Brain pericyte (primary cell): ENCODE measurements at regions not wholly inside any gene's neighbourhood (a gene's known extent, or its start where the extent isn't known, plus 50 kb on each side); places are given as distances from the start of the nearest gene placed in this dataset.
"Not testable (repeated sequence)": the region's sequence is repeated elsewhere in the genome, so short reads cannot be mapped to it uniquely, and the experiment has no call there.

ENCODE experiments used
- DNase-seq: peaks from one replicate; pipeline ENCODE4 v3.0.0-alpha.2; 2012; ENCODE audit warnings: low read depth, low spot score

DNA sequence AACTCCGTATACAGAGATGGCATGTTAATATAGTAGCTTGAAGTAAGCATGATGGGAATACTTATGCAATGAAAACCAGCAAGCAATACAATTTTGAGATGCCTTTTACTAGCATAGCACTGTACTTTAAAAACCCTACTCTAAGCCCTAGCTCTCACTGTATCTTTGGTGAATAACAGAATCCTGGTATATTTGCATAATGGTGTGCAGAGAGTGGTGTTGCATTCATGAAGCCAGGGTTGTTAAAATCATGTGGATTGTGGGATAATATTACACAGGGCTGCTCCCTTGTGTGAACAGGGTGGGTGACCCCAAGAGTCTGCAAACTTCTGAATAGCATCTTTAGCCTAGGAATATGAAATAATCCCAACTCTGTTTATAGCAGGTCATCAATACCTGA is 105.2 kb upstream of the BMP2 start:
- no peak for DNase-seq

GRCh38 chr20:6660441-6660840 is 107.0 kb upstream of the BMP2 start:
- DNase-seq: no peak

- not testable (repeated sequence) for DNase-seq
Measured at GRCh38 chr20:6658909-6659308, 108.6 kb upstream of the BMP2 start.

GRCh38 chr20:6657904-6658303 is 109.6 kb upstream of the BMP2 start:
- DNase-seq: no peak

- DNase-seq: no peak
Measured at GRCh38 chr20:6657111-6657510, 110.4 kb upstream of the BMP2 start.

GRCh38 chr20:6654513-6655252 is 112.8 kb upstream of the BMP2 start:
- DNase-seq: no peak

DNA sequence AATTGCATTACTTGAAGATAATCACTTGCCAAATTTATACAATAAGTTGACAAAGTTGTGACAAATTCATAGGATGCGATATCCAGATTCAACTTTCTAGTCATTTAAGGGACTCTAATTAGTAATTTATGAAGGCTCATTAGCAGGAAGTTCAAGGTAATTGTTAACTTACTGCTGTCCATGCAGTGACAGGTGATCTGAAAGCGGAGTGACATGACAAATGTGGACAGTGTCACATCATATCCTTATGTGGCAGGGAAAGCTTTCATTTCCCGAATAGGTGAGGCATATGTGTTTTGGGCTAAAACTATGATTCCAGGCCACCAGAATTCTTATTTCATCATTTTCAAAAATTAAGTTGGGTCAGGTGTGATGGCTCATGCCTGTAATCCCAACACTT is 115.9 kb upstream of the BMP2 start:
- DNase-seq: no peak

GRCh38 chr20:6651016-6651415 is 116.5 kb upstream of the BMP2 start:
- DNase-seq: no peak

- no peak for DNase-seq
Measured at GRCh38 chr20:6646021-6646636, 121.4 kb upstream of the BMP2 start.

DNA sequence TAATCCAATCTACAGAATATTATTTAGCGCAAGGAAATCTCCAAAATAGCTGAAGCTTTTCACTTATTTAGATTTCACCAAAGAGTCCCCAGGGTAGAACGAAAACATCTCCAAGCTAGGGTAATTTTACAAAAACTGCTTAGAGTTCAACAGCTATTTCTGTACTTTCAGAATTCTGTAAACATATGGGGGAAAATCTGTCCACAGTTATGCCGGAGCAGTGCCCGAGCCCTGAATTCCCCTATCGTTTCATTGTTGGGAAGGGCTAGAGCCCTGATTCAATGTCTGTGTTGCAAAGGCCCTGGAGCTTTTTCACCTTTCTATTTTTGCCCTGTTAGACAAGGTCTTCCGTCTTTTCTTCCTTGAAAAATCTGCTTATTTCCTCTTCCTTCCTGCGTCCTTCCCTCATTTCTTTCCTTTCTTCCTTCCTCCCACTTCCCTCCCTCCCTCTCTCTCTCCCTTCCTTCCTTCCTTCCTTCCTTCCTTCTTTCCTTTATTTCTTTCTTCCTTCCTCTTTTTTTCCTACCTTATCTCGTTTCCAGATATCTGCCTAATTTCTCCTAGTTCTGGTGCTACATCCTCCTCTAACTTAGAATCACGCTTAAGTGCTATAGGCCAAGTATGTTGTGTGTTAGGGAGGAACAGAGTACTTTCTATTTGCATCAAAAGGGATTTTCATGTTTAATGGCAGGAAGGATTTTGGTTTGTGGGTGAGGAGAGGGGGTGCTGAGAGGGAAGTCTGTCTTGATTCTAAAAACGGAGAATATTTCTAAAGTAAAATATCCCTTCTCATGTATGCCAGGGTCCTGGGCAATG is 122.5 kb upstream of the BMP2 start:
- DNase-seq: no peak

- DNase-seq: no peak
Measured at GRCh38 chr20:6641012-6641411, 126.5 kb upstream of the BMP2 start.

DNA sequence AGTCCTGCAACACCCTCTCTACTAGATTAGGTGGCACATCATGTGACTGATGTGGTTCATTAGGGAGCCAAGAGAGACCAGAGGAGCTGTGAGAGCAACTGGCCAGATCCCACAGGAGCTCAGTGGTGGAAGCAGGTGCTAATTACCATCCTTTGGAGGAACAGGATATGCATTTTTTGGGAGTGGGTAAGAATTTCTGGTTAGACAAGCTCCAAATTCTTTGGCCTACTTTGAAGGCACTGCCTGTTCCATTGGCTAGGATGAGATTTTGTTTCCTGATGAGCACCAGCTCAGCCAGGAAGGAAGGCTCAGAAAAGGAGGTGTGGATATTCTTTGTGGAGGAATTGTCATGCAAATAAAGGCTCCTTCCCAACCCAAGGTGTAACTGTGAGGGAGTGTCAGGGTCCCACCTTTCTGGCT is 130.3 kb upstream of the BMP2 start:
- DNase-seq: no peak

- peak; percentile 15 for DNase-seq
Measured at GRCh38 chr20:6636209-6637159, 131.0 kb upstream of the BMP2 start.

GRCh38 chr20:6635034-6635736 is 132.3 kb upstream of the BMP2 start:
- DNase-seq: no peak

DNA sequence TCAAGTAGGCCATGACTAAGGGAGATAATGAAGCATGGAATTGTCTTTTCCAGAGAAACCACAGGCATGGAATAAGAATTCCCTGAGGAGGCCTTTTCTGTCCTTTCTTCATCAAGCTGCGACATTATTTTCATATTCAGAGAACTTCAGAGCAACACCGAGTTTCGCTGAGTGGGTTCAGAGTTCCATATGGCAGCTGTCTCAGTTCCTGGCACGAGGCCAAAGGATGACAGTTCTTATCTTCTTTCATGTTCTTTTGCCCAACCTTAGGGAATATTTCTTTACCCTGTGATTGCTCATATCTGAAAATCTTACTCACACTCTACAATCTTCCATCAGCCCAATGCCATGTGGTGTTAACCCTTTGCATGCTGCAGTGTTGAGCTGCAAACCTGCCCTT is 135.3 kb upstream of the BMP2 start:
- DNase-seq: no peak

DNA sequence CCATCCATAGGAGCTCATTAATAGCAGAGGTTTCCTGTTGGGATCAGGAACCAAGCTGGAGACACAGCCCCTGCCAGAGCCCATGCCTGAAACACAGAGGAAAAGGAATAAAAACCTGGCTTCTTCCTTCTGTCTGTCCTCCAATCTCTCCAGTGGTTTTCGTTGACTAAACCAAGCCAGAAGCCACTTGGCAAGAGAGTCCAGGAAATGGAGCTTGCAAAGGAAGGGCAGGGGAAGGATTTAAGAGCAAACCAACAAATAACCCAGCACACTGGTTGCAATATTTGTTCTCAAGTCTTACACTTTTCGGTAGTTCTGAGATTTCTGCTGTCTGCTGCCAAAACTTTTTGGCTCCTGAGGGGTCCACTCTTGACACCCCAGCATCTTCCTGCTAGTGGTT is 137.0 kb upstream of the BMP2 start:
- no peak for DNase-seq

DNA sequence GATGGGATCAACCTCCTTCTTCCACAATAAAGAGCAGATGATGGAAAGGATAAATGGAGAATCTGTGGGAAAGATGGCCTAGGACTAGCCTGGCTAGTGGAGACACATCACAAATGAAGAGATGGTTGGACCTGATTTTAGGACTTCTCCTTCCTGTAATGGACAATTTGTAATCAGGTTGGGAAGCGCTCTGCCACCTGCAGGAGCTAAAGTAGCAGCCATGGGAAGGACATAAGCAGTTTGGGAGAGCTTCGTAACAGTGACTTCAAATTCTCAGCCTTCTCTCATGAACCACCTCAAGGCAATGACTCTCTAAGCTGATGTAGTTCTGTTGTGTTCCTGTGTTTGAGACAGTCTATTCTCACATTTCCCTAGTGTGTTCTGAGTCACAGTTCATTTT is 137.9 kb upstream of the BMP2 start:
- no peak for DNase-seq

DNA sequence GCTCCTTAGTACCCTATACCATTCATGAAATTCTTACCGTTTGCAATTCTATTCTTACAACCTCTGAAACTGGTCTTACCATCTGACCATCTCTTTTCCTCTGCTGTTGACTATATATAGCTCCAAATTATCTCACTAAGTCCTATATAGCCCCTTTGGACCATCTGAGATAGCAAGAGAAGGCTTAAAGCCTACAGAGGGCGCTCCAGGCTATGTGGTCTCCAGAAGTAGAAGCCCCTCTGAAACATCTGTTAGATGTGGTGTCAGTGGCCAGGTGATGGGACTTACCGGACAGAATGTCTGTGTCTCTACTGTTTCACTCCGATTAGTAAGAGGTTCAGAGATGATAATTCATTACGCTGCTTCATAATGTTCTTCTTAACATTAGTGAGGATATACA is 140.7 kb upstream of the BMP2 start:
- DNase-seq: no peak

DNA sequence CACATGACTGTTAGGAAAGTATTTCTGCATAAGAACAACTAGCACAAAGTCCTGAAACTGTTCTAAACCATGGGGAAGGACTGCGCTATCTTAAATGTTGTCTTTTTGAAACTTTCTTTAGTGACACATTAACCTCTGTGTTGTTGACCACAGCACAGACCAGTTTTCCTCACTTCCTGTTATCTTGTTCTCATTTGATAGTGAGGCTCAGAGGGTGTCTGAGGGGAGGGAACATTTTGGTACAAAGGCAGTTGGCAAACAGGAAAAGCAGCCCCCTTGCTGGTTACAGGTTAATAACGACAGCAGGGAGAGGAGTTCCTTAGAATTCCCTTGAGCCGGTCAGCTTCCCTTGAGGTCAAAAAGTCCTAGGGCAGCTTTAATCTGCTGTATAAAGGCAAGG is 143.5 kb upstream of the BMP2 start:
- no peak for DNase-seq

- DNase-seq: no peak
Measured at GRCh38 chr20:6622041-6622440, 145.4 kb upstream of the BMP2 start.

- no peak for DNase-seq
Measured at GRCh38 chr20:6618051-6618450, 149.4 kb upstream of the BMP2 start.
